Raji (cell line): ENCODE measurements at regions not wholly inside any gene's neighbourhood (a gene's known extent, or its start where the extent isn't known, plus 50 kb on each side); places are given as distances from the start of the nearest gene placed in this dataset.

Experiments used
- POLR2A ChIP-seq: IDR thresholded peaks from 2 replicates; pipeline ENCODE4 v1.6.1; 2011; ENCODE audit warnings: low read depth, low read length, control low read depth; ENCODE audit not compliant: insufficient read depth

DNA sequence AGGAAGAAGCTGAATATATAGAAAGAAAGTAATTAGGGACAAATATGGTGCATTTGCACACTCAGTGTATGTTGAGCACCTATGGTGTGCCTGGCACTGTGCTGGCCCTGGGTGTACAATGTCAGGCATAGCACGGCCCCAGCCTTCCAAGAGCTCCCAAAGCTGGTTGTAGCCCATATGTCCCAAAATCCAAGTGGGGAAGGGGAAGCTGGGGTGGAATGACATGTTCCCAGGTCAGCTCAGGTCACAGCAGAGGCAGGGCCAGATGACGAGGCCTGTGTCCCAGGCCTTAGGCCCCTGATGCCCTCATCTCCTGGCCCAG lies 170.0 kb downstream of the VEGFA start:
- TF ChIP-seq POLR2A: no peak

DNA sequence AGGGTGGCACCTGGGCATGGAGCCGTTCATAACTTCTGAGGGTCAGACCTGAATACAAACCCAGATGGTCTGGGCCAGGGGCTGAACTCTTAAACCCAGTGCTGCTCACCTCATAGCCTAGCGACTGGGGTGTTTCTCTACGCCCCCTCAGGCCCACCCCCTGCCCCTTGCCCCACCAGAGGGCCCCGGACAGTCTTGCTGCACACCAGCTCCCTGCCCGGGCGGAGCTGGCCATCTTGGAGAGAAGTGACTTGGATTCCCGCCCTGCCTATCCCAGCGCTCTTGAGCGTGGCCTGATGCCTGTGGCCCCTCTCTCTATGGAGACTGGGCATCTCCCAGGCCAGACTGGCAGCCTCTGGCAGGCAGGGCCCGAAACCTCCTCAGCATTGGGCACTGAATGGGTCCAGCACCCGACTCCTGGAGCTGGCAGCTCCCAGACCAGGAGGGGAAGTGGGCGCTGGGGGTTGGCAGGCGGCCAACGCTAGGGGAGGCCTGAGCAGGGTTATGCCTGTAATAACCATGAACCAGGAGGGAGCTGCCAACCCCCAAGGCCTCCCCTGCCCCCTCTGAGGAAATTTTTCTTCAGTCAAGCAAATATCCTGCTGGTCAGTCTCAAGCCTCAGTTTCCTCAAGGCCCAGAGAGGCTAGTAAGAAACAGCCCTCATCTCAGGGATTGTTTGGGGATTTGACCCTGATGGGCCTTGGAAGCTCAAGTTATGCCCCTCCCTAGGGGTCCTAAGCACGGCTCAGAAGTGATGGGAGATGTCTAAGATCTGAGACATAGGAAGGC lies 169.5 kb downstream of the VEGFA start:
- no peak for TF ChIP-seq POLR2A

DNA sequence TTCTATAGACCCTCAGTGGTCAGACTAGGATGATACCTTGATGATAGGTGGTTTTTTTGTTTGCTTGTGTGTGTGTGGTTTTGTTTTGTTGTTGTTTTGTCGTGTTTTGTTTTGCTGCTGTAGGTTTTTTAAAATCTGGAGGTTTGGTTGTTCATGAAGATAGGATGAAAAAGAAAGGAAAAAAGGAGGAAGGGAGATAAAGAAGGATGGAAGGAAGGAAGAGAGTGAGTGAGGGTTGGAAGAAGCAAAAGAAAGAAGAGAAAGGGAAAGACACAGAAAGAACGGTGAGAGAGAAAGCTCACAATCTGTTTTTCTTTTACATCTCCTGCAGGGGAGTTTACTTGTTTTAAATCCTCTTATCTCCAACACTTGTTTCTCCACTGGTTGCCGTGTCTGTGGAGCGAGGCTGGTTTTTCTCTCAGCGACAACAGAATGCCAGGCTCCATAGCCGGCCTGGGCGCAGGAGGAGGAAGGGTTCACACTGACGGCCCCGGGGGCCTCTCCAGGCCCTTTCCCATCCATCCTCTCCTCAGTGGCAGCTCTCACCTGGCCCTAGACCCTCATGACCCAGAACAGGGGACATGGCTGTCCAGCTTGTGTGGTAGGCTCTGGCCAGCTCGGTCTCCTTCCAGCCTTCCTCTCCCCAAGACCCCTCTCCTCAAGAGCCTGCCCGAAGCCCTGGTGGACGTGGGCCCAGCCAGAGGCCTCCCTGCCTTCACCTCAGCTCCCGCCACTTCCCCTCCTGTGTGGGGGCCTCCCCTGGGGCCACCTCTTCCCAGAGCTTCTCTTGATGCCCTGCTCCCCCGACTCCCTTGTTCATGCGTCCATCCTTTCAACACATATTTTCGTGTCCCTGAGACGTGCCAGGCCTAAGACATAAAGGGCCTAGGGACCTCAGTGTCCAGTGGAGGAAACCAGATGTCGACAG lies 168.4 kb downstream of the VEGFA start:
- no peak for TF ChIP-seq POLR2A

DNA sequence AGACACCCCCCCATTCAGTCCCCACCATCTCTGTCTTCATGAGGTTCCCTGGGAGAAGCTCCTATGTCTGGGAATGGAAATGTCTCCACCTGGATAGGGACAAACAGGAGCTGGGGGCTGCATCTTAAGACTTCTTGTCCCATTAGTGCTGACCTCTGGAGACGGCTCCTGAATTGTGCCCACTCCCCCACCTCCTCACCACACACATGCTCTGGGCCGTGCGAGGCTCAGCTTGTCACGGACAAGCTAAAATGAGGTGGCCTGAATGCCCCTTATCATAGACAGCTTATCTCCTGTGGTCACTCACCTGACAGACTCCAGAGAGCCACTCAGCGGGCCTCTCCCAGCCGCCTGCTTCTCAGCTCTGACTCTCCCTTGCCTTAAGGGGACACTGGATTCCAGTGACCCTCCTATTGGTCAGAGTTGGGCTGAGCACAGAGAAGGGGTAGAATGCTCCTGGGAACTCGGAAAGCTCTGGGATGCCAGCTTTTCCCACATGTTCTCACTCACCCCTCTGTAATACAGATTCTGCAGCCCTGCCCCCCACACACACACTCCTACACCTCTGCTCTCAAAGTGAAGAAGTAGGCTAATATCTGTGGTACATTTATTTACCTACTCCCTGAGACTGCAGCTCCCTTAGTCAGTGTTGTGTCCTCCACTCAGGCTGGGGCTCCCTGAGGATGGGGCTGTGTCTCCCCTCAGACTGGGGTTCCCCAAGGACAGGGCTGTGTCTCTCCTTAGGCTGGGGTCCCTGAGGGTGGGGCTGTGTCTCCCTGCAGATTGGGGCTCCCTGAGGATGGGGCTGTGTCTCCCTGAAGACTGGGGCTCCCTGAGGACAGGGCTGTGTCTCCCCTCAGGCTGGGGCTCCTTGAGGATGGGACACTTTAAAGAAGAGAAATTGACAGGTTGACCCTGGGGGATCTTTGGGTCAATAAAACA lies 167.5 kb downstream of the VEGFA start:
- TF ChIP-seq POLR2A: no peak

DNA sequence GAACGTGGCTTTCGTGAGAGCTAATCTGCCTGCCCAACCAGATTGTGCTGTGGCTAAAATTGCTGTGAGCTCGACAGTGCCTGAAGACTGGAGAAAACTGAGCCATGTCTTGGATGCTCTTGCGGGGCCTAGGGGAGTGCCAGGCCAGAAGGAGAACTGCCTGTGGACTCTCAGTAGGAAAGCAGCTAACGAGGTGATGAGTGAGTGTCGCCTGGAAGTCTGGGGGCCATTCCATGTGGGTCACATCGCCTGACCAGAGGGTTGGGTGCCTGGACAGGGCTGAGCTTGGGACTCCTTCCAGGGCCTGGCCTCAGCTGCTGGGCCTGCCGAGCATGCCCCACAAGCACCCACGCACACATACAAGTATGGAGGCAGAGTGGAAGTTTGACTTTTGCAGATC lies 166.5 kb downstream of the VEGFA start:
- no peak for TF ChIP-seq POLR2A

DNA sequence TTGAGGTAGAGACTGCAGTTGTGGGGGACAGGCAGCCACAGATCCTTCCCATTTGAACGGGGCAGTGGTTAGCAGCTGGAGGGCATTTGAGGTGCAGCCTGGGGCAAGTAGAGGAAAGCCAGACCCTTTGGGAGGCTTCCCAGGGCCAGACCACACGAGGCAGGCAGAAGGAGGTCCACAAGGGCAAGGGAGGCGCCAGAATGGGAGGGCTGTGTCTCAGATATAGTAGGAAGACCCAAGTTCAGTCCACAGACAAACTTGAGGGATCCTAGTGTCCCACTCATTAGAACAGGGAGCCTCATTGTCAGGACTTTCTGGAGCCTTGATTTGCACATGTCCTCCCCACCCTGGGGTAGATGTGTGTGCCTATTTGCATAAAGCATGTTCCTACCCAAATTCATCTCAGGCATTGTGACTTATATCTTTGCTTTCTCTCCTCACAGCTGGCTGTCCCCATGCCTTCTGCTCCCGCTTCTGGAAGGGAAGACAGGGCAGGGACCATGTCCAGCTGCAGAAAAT lies 166.0 kb downstream of the VEGFA start:
- TF ChIP-seq POLR2A: no peak

DNA sequence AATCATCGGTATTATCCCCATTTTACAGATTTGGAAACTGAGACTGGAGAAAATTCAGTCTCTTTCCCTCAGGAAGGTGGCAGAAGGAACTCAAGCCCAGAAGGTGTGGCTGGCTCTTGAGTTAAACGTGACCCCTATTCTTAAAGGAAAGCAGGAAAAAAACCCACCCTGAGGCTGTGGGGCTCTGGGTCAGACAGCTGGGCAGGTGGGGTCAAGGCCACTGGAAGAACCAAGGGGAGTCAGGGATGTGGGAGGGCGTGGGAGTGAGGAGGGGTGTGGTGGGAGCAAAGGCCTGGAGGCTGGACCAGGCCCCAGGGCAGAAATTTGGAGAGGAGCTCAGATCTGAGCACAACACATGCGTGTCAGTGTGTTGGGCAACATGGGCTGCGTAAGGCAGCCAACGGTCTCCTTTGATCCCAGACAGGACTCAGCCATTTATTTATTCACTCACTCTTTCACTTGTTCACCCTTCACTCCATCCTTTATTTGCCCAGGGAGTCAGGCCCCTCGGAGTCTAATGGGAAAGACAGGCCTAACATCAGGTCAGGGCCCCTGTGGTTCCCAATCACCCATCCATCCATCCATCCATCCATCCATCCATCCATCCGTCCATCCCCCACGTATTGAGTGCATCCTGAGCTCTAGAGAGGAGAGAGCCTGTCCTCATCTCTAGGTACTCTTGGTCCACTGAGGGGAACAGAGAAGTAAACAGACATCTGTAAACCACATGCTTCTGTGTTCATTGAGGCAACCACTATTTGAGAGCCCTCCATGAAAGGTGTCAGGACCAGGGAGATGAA lies 165.0 kb downstream of the VEGFA start:
- TF ChIP-seq POLR2A: no peak

DNA sequence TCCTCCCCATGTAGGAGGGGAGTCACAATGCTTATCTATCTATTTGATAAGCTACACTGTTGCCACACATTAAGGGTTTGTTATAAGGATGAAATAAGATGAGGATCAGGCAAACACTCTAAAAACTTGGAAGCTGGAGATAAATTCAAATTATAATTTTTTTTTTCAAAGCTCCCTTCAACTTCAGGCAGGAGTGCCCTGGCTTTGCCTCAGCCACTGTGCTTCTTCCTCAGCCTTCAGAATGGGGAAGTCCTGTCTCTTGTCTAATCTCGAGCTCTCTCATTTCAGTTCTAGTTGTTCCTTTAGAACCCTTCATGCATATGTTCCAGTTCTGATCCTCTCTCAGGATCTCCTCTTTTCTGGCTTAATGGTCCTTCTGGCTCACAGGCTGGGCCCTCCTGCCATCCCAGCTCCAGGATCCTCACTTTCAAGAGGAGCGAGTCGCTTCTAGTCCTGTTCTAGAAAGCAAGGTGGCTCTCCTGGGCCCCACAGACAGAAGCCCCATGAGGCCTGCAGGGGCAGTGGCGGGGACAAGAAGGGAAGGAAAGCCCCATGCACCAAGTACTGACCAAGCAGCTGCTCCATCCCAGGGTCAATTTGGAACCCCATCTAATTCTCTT lies 164.3 kb downstream of the VEGFA start:
- TF ChIP-seq POLR2A: no peak

DNA sequence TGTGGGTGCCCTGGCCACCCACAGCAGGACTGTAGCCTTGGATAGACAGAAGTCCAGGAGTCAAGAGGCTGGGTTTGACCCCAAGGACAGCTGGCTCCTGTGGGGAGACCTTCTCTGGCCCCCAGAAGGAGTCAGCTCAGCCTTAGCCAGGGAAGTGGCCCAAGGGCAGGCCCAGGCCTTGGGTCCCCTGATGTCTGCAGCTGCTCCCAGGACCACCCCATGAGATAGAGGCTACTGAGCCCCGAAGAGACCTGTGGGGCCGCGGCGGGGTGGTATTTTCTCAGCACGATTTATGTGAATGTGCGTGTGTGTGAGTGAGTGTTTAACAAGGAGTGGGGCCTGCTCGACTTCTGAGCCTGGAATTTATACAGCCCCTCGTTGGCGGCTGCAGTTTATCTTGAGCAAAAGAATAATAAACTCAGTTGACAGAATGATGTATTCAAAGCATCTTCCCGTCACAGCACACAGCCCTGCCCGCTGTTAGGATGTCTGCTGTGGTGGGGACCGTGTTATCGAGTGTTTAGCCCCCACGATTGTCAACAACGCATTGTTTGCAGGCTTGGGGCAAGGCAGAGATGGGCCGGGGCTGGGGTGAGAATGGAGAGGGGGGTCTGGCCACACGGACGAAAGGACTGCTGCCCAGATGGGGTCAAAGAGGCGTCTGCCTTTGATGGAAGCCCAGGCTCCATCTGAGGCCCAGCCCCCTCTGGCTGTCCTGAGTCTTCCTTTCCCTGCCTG lies 163.3 kb downstream of the VEGFA start:
- TF ChIP-seq POLR2A: no peak

DNA sequence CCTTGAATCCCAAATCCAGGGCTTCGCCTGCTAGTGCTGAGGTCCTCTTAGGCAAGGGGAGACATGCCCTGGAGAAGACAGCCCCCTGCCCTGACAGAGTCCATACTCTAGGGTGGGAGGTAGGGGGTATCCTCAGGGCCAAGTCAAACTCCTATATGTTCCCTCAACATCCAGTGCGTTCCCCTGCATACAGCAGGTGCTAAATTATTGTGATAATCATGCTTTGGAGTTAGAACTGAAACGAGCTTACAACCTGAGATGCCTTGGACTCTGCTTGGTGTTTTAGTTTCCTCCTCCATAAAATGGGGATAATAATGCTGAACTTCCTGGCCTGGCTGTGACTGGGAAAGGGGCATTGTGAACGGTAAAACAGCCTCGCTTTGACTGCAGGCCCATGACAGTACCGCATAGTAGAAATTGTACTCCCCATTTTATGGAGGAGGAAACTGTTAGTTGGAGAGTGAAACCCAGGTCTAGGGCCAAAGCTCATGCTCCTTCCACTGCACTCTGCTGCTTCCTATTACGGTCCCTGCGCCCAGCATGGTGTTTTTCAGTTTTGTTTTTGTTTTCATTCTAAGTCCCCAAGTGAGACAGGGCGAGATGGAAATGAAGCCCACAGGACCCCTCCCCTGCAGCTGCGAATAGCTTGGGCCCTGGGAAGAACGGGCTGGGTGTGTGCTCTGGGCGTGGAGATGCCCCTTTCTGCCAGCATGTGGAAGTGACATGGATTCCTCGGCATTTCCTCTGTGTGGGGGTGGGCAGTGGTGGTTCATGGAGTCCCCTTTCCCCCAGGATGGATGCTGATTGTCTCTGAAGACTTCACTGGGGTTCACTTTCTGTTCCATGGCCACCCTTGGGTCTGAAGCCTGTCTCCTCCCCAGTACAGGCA lies 162.5 kb downstream of the VEGFA start:
- no peak for TF ChIP-seq POLR2A

DNA sequence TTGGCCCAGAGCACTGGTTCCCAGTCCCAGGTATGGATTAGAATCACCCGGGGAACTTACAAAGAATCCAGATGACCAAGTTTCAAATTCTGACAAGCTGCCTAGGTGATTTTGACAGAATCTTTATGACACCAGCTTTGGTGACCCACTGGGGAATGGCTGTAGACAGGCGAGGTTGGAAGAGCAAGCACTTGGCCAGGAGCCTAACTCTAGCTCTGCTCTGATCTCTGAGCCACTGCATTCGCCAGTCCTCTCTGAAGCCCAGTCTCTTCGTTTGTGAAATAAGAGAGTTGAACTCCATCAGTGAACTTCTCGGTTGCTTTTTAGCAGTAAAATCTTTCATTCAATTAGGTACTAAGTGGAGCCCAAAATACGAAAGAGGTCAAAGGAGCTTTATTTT lies 161.2 kb downstream of the VEGFA start:
- TF ChIP-seq POLR2A: no peak
